GM21717 (cell line): ENCODE measurements at regions not wholly inside any gene's neighbourhood (a gene's known extent, or its start where the extent isn't known, plus 50 kb on each side); places are given as distances from the start of the nearest gene placed in this dataset.

Experiments used
- ATAC-seq: cut with Tn5 transposase; IDR thresholded peaks from one replicate; pipeline ENCODE4 v1.9.1; 2021; ENCODE audit warnings: mild to moderate bottlenecking, moderate library complexity; ENCODE audit not compliant: unreplicated experiment

- ATAC-seq, result no peak
These were observed 1118.2 kb downstream of the ARAP2 start for GRCh38 chr4:35125995-35126712.

- no peak for ATAC-seq
These were observed 1105.9 kb downstream of the ARAP2 start for GRCh38 chr4:35138449-35138848.

GRCh38 chr4:35147761-35148160 lies 1096.6 kb downstream of the ARAP2 start:
- ATAC-seq, result no peak

GRCh38 chr4:35151816-35152572 lies 1092.3 kb downstream of the ARAP2 start:
- no peak for ATAC-seq

- ATAC-seq, result no peak
These were observed 1081.1 kb downstream of the ARAP2 start for GRCh38 chr4:35163168-35163567.

GRCh38 chr4:35164063-35164462 lies 1080.3 kb downstream of the ARAP2 start:
- ATAC-seq, result no peak

GRCh38 chr4:35166466-35166865 lies 1077.8 kb downstream of the ARAP2 start:
- ATAC-seq, result no peak

GRCh38 chr4:35167385-35167784 lies 1076.9 kb downstream of the ARAP2 start:
- ATAC-seq, result no peak

- no peak for ATAC-seq
These were observed 1068.8 kb downstream of the ARAP2 start for GRCh38 chr4:35175487-35175886.

GRCh38 chr4:35175894-35176293 lies 1068.4 kb downstream of the ARAP2 start:
- ATAC-seq, result no peak

GRCh38 chr4:35182451-35182850 lies 1061.9 kb downstream of the ARAP2 start:
- ATAC-seq, result no peak

GRCh38 chr4:35189988-35190613 lies 1054.2 kb downstream of the ARAP2 start:
- ATAC-seq, result no peak

GRCh38 chr4:35201403-35201802 lies 1042.9 kb downstream of the ARAP2 start:
- no peak for ATAC-seq

GRCh38 chr4:35216636-35217035 lies 1027.7 kb downstream of the ARAP2 start:
- ATAC-seq, result no peak

GRCh38 chr4:35217331-35217730 lies 1027.0 kb downstream of the ARAP2 start:
- no peak for ATAC-seq

- no peak for ATAC-seq
These were observed 1016.0 kb downstream of the ARAP2 start for GRCh38 chr4:35228313-35228712.

- no peak for ATAC-seq
These were observed 1015.3 kb downstream of the ARAP2 start for GRCh38 chr4:35229021-35229420.

GRCh38 chr4:35237924-35238323 lies 1006.4 kb downstream of the ARAP2 start:
- ATAC-seq, result no peak

GRCh38 chr4:35238793-35239192 lies 1005.5 kb downstream of the ARAP2 start:
- no peak for ATAC-seq

GRCh38 chr4:35246493-35246892 lies 997.8 kb downstream of the ARAP2 start:
- no peak for ATAC-seq

GRCh38 chr4:35247047-35247446 lies 997.3 kb downstream of the ARAP2 start:
- ATAC-seq, result no peak

GRCh38 chr4:35250331-35250730 lies 994.0 kb downstream of the ARAP2 start:
- no peak for ATAC-seq
